ENCODE measurements at regions not wholly inside any gene's neighbourhood (a gene's known extent, or its start where the extent isn't known, plus 50 kb on each side); places are given as distances from the start of the nearest gene placed in this dataset.

- H3K4me3 ChIP-seq (ENCODE audit: low read length) = no peak overlapping the region
- no peaks in the 10 kb centered on the region for H3K36me3 ChIP-seq (ENCODE audit: control insufficient read depth, insufficient read depth, low read length)
- no peak overlapping the region for H3K4me2 ChIP-seq (ENCODE audit: low read length)
- H2BK120ac ChIP-seq (ENCODE audit: low read depth, low read length) = no peak overlapping the region
- no peak overlapping the region for H2BK15ac ChIP-seq (replicated peaks; ENCODE audit: low read depth)
- no CpG with 5 or more reads among the region's 1 CpG for WGBS (ENCODE audit: extremely low coverage, insufficient coverage, low lambda C conversion rate)
- no peak overlapping the region for H2BK5ac ChIP-seq (ENCODE audit: low read length)
- no peak overlapping the region for H3K23ac ChIP-seq (ENCODE audit: low read length)
- H3K79me2 ChIP-seq (ENCODE audit: control insufficient read depth, insufficient read depth, low read length) = no peaks in the 10 kb centered on the region
- no peak overlapping the region for H4K8ac ChIP-seq (ENCODE audit: low read depth, low read length)
- no peak for DNase-seq
- no peak overlapping the region for H2AK5ac ChIP-seq (ENCODE audit: low read length)
- H3K56ac ChIP-seq (ENCODE audit: low read length) = no peak overlapping the region
- no peak overlapping the region for H3K9ac ChIP-seq (ENCODE audit: low read length)
- no peak overlapping the region for H3K4ac ChIP-seq (ENCODE audit: low read depth, low read length)
- no peaks in the 10 kb centered on the region for H3K79me1 ChIP-seq (ENCODE audit: low read length)
- H3K18ac ChIP-seq (ENCODE audit: low read length) = no peak overlapping the region
- H3K27me3 ChIP-seq (ENCODE audit: insufficient read depth, low read length, poor library complexity) = no peaks in the 10 kb centered on the region
- H3K27ac ChIP-seq (ENCODE audit: low read depth, low read length) = no peak overlapping the region
- H3K4me1 ChIP-seq (ENCODE audit: control insufficient read depth, low read depth, low read length) = no peaks in the 10 kb centered on the region
- H4K5ac ChIP-seq (ENCODE audit: low read length) = no peak overlapping the region
Measured at GRCh38 chr1:214854126-214854875, 228.2 kb upstream of the KCNK2 start.

- Histone ChIP-seq H3K27me3 (ENCODE audit: insufficient read depth, low read length, poor library complexity) (no peaks in the 10 kb centered on the region), H2BK5ac (ENCODE audit: low read length) (no peak overlapping the region)
Measured at GRCh38 chr1:214856843-214857242, 225.7 kb upstream of the KCNK2 start.

DNA sequence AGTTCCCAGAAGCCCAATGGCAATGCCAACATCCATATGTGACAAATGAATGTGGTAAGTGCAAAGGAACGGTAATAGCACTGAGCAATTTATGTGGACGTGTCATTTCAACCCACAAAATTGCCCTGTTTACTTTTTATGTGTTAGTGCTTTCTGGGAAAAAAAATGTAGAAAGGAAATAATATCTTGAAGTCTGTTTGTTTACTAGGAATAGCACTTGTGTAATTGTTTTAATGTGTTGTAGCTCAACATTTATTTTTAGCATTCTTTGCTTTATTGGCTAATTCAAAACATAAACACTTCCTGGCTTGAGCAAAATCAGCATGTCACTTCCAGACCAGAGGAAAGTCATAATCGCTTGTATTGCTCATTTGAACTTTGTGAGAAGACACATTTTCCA lies 224.8 kb upstream of the KCNK2 start:
- H3K4me3 ChIP-seq (ENCODE audit: low read length) = no peak overlapping the region
- no peak overlapping the region for H4K8ac ChIP-seq (ENCODE audit: low read depth, low read length)
- no peak overlapping the region for H4K5ac ChIP-seq (ENCODE audit: low read length)
- no peaks in the 10 kb centered on the region for H3K79me1 ChIP-seq (ENCODE audit: low read length)
- no peaks in the 10 kb centered on the region for H3K27me3 ChIP-seq (ENCODE audit: insufficient read depth, low read length, poor library complexity)
- no peak for DNase-seq
- no peaks in the 10 kb centered on the region for H3K4me1 ChIP-seq (ENCODE audit: control insufficient read depth, low read depth, low read length)
- H3K9ac ChIP-seq (ENCODE audit: low read length) = no peak overlapping the region
- no peaks in the 10 kb centered on the region for H3K36me3 ChIP-seq (ENCODE audit: control insufficient read depth, insufficient read depth, low read length)
- no peak overlapping the region for H3K27ac ChIP-seq (ENCODE audit: low read depth, low read length)
- H3K56ac ChIP-seq (ENCODE audit: low read length) = no peak overlapping the region
- WGBS (ENCODE audit: extremely low coverage, insufficient coverage, low lambda C conversion rate) = no CpG with 5 or more reads among the region's 3 CpGs
- H3K23ac ChIP-seq (ENCODE audit: low read length) = no peak overlapping the region
- H2AK5ac ChIP-seq (ENCODE audit: low read length) = no peak overlapping the region
- no peak overlapping the region for H2BK120ac ChIP-seq (ENCODE audit: low read depth, low read length)
- no peak overlapping the region for H2BK5ac ChIP-seq (ENCODE audit: low read length)
- H3K18ac ChIP-seq (ENCODE audit: low read length) = no peak overlapping the region
- H3K4ac ChIP-seq (ENCODE audit: low read depth, low read length) = no peak overlapping the region
- H3K4me2 ChIP-seq (ENCODE audit: low read length) = no peak overlapping the region
- no peaks in the 10 kb centered on the region for H3K79me2 ChIP-seq (ENCODE audit: control insufficient read depth, insufficient read depth, low read length)
- no peak overlapping the region for H2BK15ac ChIP-seq (replicated peaks; ENCODE audit: low read depth)

More at GRCh38 chr1:214856843-214857242, 225.7 kb upstream of the KCNK2 start:
- no peak for DNase-seq
- Histone ChIP-seq H3K4me3 (ENCODE audit: low read length) (no peak overlapping the region), H3K23ac (ENCODE audit: low read length) (no peak overlapping the region), H4K5ac (ENCODE audit: low read length) (no peak overlapping the region), H3K4ac (ENCODE audit: low read depth, low read length) (no peak overlapping the region), H3K18ac (ENCODE audit: low read length) (no peak overlapping the region), H2BK15ac (replicated peaks; ENCODE audit: low read depth) (no peak overlapping the region), H3K79me1 (ENCODE audit: low read length) (no peaks in the 10 kb centered on the region), H3K36me3 (ENCODE audit: control insufficient read depth, insufficient read depth, low read length) (no peaks in the 10 kb centered on the region), H3K4me2 (ENCODE audit: low read length) (no peak overlapping the region), H3K4me1 (ENCODE audit: control insufficient read depth, low read depth, low read length) (no peaks in the 10 kb centered on the region), H3K9ac (ENCODE audit: low read length) (no peak overlapping the region), H2BK120ac (ENCODE audit: low read depth, low read length) (no peak overlapping the region), H3K27ac (ENCODE audit: low read depth, low read length) (no peak overlapping the region), H4K8ac (ENCODE audit: low read depth, low read length) (no peak overlapping the region), H2AK5ac (ENCODE audit: low read length) (no peak overlapping the region), H3K56ac (ENCODE audit: low read length) (no peak overlapping the region), H3K79me2 (ENCODE audit: control insufficient read depth, insufficient read depth, low read length) (no peaks in the 10 kb centered on the region)

DNA sequence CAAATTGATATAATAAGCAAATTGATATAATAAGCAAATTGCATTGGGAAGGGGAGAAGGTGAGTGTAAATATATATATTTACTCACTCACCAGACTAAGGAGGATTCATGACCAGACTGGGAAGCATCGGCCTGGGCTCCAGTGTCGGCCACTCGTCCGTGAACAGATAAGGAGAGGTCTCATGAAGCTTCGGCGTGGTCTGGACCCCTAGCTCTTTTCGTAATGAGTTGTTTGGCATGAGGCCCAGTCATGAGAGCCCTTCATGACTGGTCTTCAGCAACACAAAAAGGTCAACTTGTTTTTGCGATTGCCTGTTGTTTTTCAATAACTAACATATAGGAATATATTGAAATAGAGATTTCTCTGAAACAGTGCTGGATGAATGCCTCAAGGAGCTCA lies 222.9 kb upstream of the KCNK2 start:
- Histone ChIP-seq H3K27ac (ENCODE audit: low read depth, low read length) (no peak overlapping the region), H3K23ac (ENCODE audit: low read length) (no peak overlapping the region), H3K4me1 (ENCODE audit: control insufficient read depth, low read depth, low read length) (no peaks in the 10 kb centered on the region), H2BK5ac (ENCODE audit: low read length) (no peak overlapping the region), H3K79me2 (ENCODE audit: control insufficient read depth, insufficient read depth, low read length) (no peaks in the 10 kb centered on the region), H3K36me3 (ENCODE audit: control insufficient read depth, insufficient read depth, low read length) (no peaks in the 10 kb centered on the region), H2AK5ac (ENCODE audit: low read length) (no peak overlapping the region), H2BK15ac (replicated peaks; ENCODE audit: low read depth) (no peak overlapping the region), H3K18ac (ENCODE audit: low read length) (no peak overlapping the region), H3K27me3 (ENCODE audit: insufficient read depth, low read length, poor library complexity) (no peaks in the 10 kb centered on the region), H4K8ac (ENCODE audit: low read depth, low read length) (no peak overlapping the region), H3K4me3 (ENCODE audit: low read length) (no peak overlapping the region), H3K4ac (ENCODE audit: low read depth, low read length) (no peak overlapping the region), H3K9ac (ENCODE audit: low read length) (no peak overlapping the region), H3K79me1 (ENCODE audit: low read length) (no peaks in the 10 kb centered on the region), H4K5ac (ENCODE audit: low read length) (no peak overlapping the region), H3K4me2 (ENCODE audit: low read length) (no peak overlapping the region), H2BK120ac (ENCODE audit: low read depth, low read length) (no peak overlapping the region), H3K56ac (ENCODE audit: low read length) (no peak overlapping the region)
- no peak for DNase-seq
- WGBS (ENCODE audit: extremely low coverage, insufficient coverage, low lambda C conversion rate) = no CpG with 5 or more reads among the region's 8 CpGs

DNA sequence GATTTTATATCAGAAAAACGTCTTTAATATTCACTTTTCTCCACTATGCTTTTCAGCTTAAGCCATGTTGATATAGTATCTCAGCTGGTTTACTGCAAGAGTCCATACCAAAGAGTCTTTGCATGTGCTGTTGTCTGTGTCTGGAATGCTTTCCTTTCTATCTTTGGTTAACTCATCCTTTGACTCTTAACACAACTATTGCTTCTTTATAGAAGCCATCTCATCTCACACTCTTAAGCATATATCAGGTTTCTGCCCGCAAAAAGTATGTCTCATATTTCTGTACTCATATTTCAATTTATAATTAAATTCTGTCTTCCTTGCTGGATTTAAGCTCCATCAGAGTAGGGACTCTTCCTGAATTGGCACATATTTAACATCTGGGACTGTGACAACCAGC lies 220.9 kb upstream of the KCNK2 start:
- Histone ChIP-seq H3K4ac (ENCODE audit: low read depth, low read length) (no peak overlapping the region), H4K5ac (ENCODE audit: low read length) (no peak overlapping the region), H2AK5ac (ENCODE audit: low read length) (no peak overlapping the region), H3K79me2 (ENCODE audit: control insufficient read depth, insufficient read depth, low read length) (no peaks in the 10 kb centered on the region), H4K8ac (ENCODE audit: low read depth, low read length) (no peak overlapping the region), H2BK5ac (ENCODE audit: low read length) (no peak overlapping the region), H3K4me2 (ENCODE audit: low read length) (no peak overlapping the region), H3K27ac (ENCODE audit: low read depth, low read length) (no peak overlapping the region), H2BK15ac (replicated peaks; ENCODE audit: low read depth) (no peak overlapping the region), H3K9ac (ENCODE audit: low read length) (no peak overlapping the region), H3K18ac (ENCODE audit: low read length) (no peak overlapping the region), H2BK120ac (ENCODE audit: low read depth, low read length) (no peak overlapping the region), H3K4me3 (ENCODE audit: low read length) (no peak overlapping the region), H3K36me3 (ENCODE audit: control insufficient read depth, insufficient read depth, low read length) (no peaks in the 10 kb centered on the region), H3K23ac (ENCODE audit: low read length) (no peak overlapping the region), H3K27me3 (ENCODE audit: insufficient read depth, low read length, poor library complexity) (no peaks in the 10 kb centered on the region), H3K79me1 (ENCODE audit: low read length) (no peaks in the 10 kb centered on the region), H3K56ac (ENCODE audit: low read length) (no peak overlapping the region), H3K4me1 (ENCODE audit: control insufficient read depth, low read depth, low read length) (no peaks in the 10 kb centered on the region)
- no CpG with 5 or more reads among the region's 2 CpGs for WGBS (ENCODE audit: extremely low coverage, insufficient coverage, low lambda C conversion rate)
- DNase-seq = no peak

- Histone ChIP-seq H3K4ac (ENCODE audit: low read depth, low read length) (no peak overlapping the region), H3K4me3 (ENCODE audit: low read length) (no peak overlapping the region), H3K27me3 (ENCODE audit: insufficient read depth, low read length, poor library complexity) (no peaks in the 10 kb centered on the region), H4K5ac (ENCODE audit: low read length) (no peak overlapping the region), H2AK5ac (ENCODE audit: low read length) (no peak overlapping the region), H3K79me1 (ENCODE audit: low read length) (no peaks in the 10 kb centered on the region), H3K27ac (ENCODE audit: low read depth, low read length) (no peak overlapping the region), H3K4me1 (ENCODE audit: control insufficient read depth, low read depth, low read length) (no peaks in the 10 kb centered on the region), H3K4me2 (ENCODE audit: low read length) (no peak overlapping the region), H3K9ac (ENCODE audit: low read length) (no peak overlapping the region), H3K36me3 (ENCODE audit: control insufficient read depth, insufficient read depth, low read length) (no peaks in the 10 kb centered on the region), H3K79me2 (ENCODE audit: control insufficient read depth, insufficient read depth, low read length) (no peaks in the 10 kb centered on the region), H2BK120ac (ENCODE audit: low read depth, low read length) (no peak overlapping the region), H3K56ac (ENCODE audit: low read length) (no peak overlapping the region), H4K8ac (ENCODE audit: low read depth, low read length) (no peak overlapping the region), H2BK15ac (replicated peaks; ENCODE audit: low read depth) (no peak overlapping the region), H3K18ac (ENCODE audit: low read length) (no peak overlapping the region), H3K23ac (ENCODE audit: low read length) (no peak overlapping the region), H2BK5ac (ENCODE audit: low read length) (no peak overlapping the region)
- WGBS (ENCODE audit: extremely low coverage, insufficient coverage, low lambda C conversion rate) = no CpG with 5 or more reads among the region's 2 CpGs
- no peak for DNase-seq
Measured at GRCh38 chr1:214862421-214862820, 220.1 kb upstream of the KCNK2 start.
